ENCODE measurements at regions not wholly inside any gene's neighbourhood (a gene's known extent, or its start where the extent isn't known, plus 50 kb on each side); places are given as distances from the start of the nearest gene placed in this dataset.
A peak's percentile ranks its signal among the peaks of the same experiment; 100 is the strongest.
"Not testable (repeated sequence)": the region's sequence is repeated elsewhere in the genome, so short reads cannot be mapped to it uniquely, and the experiment has no call there.

- no peaks in the 10 kb centered on the region for H3K27me3 ChIP-seq
- H3K4me3 ChIP-seq, result no peak overlapping the region
- H3K4me1 ChIP-seq, result peaks cover 18 to 21% of the 10 kb centered on the region in 2 donors
- in situ Hi-C loops (cut with MboI; ENCODE audit: low sequenced_read_pairs in 4 of 4) (no loop called here), intact Hi-C loops (cut with DNase I; ENCODE audit: low total_unique reads) (loop anchor here (5.0 kb wide), 1 partner anchor 104 kb away; the partner anchor contains the start of gene SGCD)
- H3K9me3 ChIP-seq, result no peaks in the 10 kb centered on the region
- no peak for DNase-seq
- no peaks in the 10 kb centered on the region for H3K36me3 ChIP-seq
- TF ChIP-seq POLR2A (IDR thresholded peaks at IDR 0.05) (no peak), CTCF (IDR thresholded peaks at IDR 0.05 in 4 of 5, conservative IDR thresholded peaks at IDR 0.05 in 1 of 5) (no peak)
- H3K27ac ChIP-seq, result no peak overlapping the region
- no peak for ATAC-seq
These were observed 103.4 kb upstream of the SGCD start for GRCh38 chr5:156223547-156223946.

DNA sequence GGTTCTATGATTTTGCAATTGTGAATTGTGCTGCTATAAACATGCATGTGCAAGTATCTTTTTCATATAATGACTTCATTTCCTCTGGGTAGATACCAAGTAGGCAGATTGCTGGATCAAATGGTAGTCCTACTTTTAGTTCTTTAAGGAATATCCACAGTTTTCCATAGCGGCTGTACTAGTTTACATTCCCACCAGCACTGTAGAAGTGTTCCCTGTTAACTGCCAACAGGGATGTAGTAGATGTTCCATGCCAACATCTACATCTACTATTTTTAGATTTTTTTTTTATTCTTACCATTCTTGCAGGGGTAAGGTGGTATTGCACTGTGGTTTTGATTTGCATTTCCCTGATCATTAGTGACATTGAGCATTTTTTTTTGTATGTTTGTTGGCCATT, 100.5 kb upstream of the SGCD start:
- in situ Hi-C loops (cut with MboI; ENCODE audit: low sequenced_read_pairs in 4 of 4); ATAC-seq; intact Hi-C loops (cut with DNase I; ENCODE audit: low total_unique reads): not testable (repeated sequence)

DNA sequence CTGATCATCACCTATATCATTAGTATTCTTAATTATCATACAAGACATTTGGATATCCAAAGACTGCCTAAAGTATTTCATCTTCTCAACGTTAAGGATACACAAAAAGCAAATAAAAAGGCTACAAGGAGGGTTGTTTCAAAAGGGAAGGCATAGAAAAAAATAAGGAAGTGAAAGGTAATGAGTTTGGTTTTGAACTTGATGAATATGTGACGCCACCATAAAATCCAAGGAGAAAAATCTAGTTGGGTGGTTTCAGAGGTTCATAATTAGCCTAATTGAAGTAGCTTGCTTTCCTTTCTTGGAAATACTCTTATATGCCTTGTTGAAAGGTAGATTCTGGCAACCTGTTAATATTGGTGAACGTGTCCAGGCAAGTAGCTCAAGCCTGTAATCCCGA, 96.1 kb upstream of the SGCD start:
- DNase-seq (no peak), ATAC-seq (no peak)
- no peak overlapping the region for H3K27ac ChIP-seq
- TF ChIP-seq POLR2A (IDR thresholded peaks at IDR 0.05), result no peak
- TF ChIP-seq CTCF (IDR thresholded peaks at IDR 0.05 in 4 of 5, conservative IDR thresholded peaks at IDR 0.05 in 1 of 5), result no peak
- H3K4me1 ChIP-seq, result no peaks in the 10 kb centered on the region
- no peaks in the 10 kb centered on the region for H3K9me3 ChIP-seq
- H3K27me3 ChIP-seq, result no peaks in the 10 kb centered on the region
- intact Hi-C loops (cut with DNase I; ENCODE audit: low total_unique reads), result no loop called here
- H3K36me3 ChIP-seq, result no peaks in the 10 kb centered on the region
- H3K4me3 ChIP-seq, result no peak overlapping the region
- in situ Hi-C loops (cut with MboI; ENCODE audit: low sequenced_read_pairs in 4 of 4), result no loop called here

More for the DNA sequence above, 100.5 kb upstream of the SGCD start:
- not testable (repeated sequence) for H3K4me1 ChIP-seq, H3K27me3 ChIP-seq, H3K9me3 ChIP-seq, H3K4me3 ChIP-seq, H3K36me3 ChIP-seq, DNase-seq
- peak overlapping the region in 1 of 4 donors; percentile 40 for H3K27ac ChIP-seq

- H3K36me3 ChIP-seq, result no peaks in the 10 kb centered on the region
- H3K9me3 ChIP-seq, result no peaks in the 10 kb centered on the region
- H3K4me1 ChIP-seq, result no peaks in the 10 kb centered on the region
- intact Hi-C loops (cut with DNase I; ENCODE audit: low total_unique reads), result no loop called here
- no peaks in the 10 kb centered on the region for H3K27me3 ChIP-seq
- TF ChIP-seq POLR2A (IDR thresholded peaks at IDR 0.05) (no peak), CTCF (IDR thresholded peaks at IDR 0.05 in 4 of 5, conservative IDR thresholded peaks at IDR 0.05 in 1 of 5) (no peak)
- no peak overlapping the region for H3K27ac ChIP-seq
- DNase-seq, result no peak
- in situ Hi-C loops (cut with MboI; ENCODE audit: low sequenced_read_pairs in 4 of 4), result no loop called here
- ATAC-seq, result no peak
- H3K4me3 ChIP-seq, result no peak overlapping the region
These were observed 94.6 kb upstream of the SGCD start for GRCh38 chr5:156232251-156232869.

GRCh38 chr5:156237361-156237760, 89.6 kb upstream of the SGCD start:
- in situ Hi-C loops (cut with MboI; ENCODE audit: low sequenced_read_pairs in 4 of 4), result no loop called here
- intact Hi-C loops (cut with DNase I; ENCODE audit: low total_unique reads), result no loop called here

More at GRCh38 chr5:156237361-156237760, 89.6 kb upstream of the SGCD start:
- Histone ChIP-seq H3K9me3 (no peaks in the 10 kb centered on the region), H3K36me3 (no peaks in the 10 kb centered on the region), H3K4me3 (no peak overlapping the region), H3K27ac (no peak overlapping the region), H3K27me3 (no peaks in the 10 kb centered on the region), H3K4me1 (no peaks in the 10 kb centered on the region)
- DNase-seq (no peak), ATAC-seq (no peak)
- TF ChIP-seq CTCF (IDR thresholded peaks at IDR 0.05 in 4 of 5, conservative IDR thresholded peaks at IDR 0.05 in 1 of 5) (no peak), POLR2A (IDR thresholded peaks at IDR 0.05) (no peak)

Measured in gastrocnemius medialis (tissue), 4 donors.